Activated CD4-positive, alpha-beta T cell treated with anti-CD3 and anti-CD28 coated beads, Interleukin-2, amount 10 ng/mL, durations not matched to agents 24 days and 14 days (primary cell): ENCODE measurements at regions not wholly inside any gene's neighbourhood (a gene's known extent, or its start where the extent isn't known, plus 50 kb on each side); places are given as distances from the start of the nearest gene placed in this dataset.
"Not testable (repeated sequence)": the region's sequence is repeated elsewhere in the genome, so short reads cannot be mapped to it uniquely, and the experiment has no call there.

ENCODE experiments used
- DNase-seq: peaks from one replicate; pipeline ENCODE4 v3.0.0; 2022
- H3K27ac Mint-ChIP-seq: one replicate; pipeline ENCODE4 v1.8.0; 2022; ENCODE audit warnings: mild to moderate bottlenecking, mixed read lengths
- H3K27me3 Mint-ChIP-seq: one replicate; pipeline ENCODE4 v1.8.0; 2022; ENCODE audit warnings: mixed read lengths
- H3K36me3 Mint-ChIP-seq: one replicate; pipeline ENCODE4 v1.8.0; 2022; ENCODE audit warnings: low read depth, mild to moderate bottlenecking, mixed read lengths
- H3K4me1 Mint-ChIP-seq: one replicate; pipeline ENCODE4 v1.8.0; 2021; ENCODE audit warnings: mixed read lengths
- H3K4me3 Mint-ChIP-seq: one replicate; pipeline ENCODE4 v1.8.0; 2022; ENCODE audit warnings: mild to moderate bottlenecking, moderate library complexity, mixed read lengths
- H3K9me3 Mint-ChIP-seq: one replicate; pipeline ENCODE4 v1.8.0; 2021; ENCODE audit warnings: mixed read lengths
- intact Hi-C: fragments of 100-400 bp; cut with micrococcal nuclease; formaldehyde crosslinking; loops from one replicate; pipeline ENCODE4 v1.15.1; 2023

DNA sequence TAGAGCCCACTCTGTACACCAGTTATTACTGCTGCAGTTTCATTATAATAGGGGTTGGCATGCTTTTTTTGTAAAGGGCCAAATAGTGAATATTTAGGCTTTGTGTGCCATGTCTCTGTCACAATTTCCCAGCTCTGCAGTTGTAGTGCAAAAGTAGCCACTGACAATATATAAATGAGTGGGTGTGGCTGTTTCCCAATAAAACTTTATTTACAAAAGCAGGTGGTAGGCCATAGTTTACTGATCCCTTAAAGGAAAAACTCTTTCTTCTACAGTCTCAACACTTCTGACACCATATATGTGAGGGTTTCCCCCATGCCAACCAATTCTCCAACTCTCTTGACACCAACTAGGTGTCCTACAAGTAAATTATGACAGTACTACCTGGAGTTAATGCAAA, 110.2 kb upstream of the NAP1L1 start:
- H3K36me3 Mint-ChIP-seq = no peaks in the 10 kb centered on the region
- H3K4me3 Mint-ChIP-seq = no peak overlapping the region
- intact Hi-C loops = no loop called here
- H3K4me1 Mint-ChIP-seq = peaks cover 4% of the 10 kb centered on the region
- H3K27ac Mint-ChIP-seq = no peak overlapping the region
- peaks cover 7% of the 10 kb centered on the region for H3K27me3 Mint-ChIP-seq
- DNase-seq = no peak
- peaks cover 27% of the 10 kb centered on the region for H3K9me3 Mint-ChIP-seq

DNA sequence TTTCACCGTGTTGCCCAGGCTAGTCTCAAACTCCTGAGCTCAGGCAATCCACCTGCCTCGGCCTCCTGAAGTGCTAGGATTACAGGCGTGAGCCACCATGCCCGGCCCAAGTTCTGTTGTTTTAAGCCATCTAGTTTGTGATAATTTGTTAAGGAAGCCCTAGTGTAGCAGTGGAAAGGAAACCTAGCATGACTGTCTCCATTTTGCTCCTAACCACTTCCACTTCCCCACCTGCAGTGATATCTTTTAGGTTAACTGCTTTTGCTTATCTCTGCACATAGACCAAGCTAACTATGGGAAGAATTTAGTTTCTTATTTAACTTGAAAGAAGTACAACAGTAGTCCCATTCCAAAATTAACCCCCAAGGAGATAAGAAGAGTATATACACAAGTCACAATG, 109.5 kb upstream of the NAP1L1 start:
- H3K4me1 Mint-ChIP-seq = peaks cover 4% of the 10 kb centered on the region
- no peak overlapping the region for H3K4me3 Mint-ChIP-seq
- intact Hi-C loops = no loop called here
- H3K9me3 Mint-ChIP-seq = peaks cover 24% of the 10 kb centered on the region
- DNase-seq = no peak
- H3K27me3 Mint-ChIP-seq = peaks cover 7% of the 10 kb centered on the region
- no peaks in the 10 kb centered on the region for H3K36me3 Mint-ChIP-seq
- no peak overlapping the region for H3K27ac Mint-ChIP-seq

DNA sequence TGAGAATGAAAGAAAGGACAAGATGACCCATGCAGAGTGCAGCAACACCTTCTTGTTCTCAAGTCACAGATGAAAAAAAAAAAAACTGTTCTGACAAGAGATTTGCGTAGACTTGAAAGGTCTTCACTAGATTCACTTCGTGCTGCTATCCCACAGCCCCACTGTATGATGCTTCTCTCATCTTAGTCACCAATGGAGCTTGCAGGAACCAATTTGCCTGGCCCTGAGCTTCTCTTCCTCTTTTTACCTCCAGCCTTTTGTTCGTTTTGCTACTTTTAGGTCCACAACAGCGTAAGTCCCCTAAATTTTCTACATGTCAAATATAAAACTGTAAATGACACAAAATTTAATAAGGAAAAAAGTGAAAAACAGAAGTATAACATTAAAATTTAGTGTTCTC, 107.9 kb upstream of the NAP1L1 start:
- no peak for DNase-seq
- Mint-ChIP-seq H3K27ac (no peak overlapping the region), H3K9me3 (peaks cover 10% of the 10 kb centered on the region), H3K36me3 (no peaks in the 10 kb centered on the region), H3K27me3 (peaks cover 16% of the 10 kb centered on the region), H3K4me3 (no peak overlapping the region), H3K4me1 (peaks cover 4% of the 10 kb centered on the region)
- intact Hi-C loops = no loop called here

DNA sequence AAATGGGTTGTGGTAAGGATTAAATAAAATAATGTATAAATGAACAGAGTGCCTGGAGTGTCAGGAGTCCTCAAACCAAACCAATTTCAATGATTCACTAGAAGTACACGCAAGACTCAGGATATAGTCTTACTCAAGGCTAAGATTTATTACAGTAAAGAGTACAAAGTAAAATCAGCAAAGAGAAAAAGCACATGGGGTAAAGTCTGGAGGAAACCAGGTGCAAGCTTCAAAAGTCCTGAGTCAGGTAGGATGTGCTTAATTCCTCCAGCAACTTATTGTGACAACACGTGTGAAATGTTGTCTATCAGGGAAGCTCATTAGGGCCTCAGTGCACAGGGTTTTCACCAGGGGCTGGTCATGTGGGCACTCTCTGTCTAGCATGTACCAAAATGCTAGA, 105.8 kb upstream of the NAP1L1 start:
- H3K36me3 Mint-ChIP-seq = no peaks in the 10 kb centered on the region
- no peak for DNase-seq
- no peak overlapping the region for H3K4me3 Mint-ChIP-seq
- H3K27me3 Mint-ChIP-seq = peaks cover 32% of the 10 kb centered on the region
- H3K9me3 Mint-ChIP-seq = peaks cover 7% of the 10 kb centered on the region
- H3K4me1 Mint-ChIP-seq = peaks cover 4% of the 10 kb centered on the region
- intact Hi-C loops = no loop called here
- H3K27ac Mint-ChIP-seq = no peak overlapping the region

DNA sequence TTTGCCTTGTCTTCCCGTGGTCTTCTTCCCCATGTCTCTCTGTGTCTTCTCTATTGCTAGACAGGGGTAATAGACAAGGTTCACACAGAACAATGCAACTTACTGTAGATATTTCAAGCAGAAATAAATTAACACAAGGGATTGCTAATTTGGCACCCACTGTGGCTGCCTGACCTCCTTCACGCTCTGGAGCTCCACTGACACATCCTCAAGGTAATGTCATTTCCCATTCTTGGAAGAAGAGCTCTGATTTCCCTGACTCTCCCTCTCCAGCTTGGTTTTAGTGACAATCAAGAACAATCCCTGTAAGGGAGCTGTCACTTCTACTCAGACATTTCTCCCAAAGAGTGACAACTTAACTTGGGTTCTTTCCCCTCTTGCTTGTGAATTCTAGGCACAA, 105.4 kb upstream of the NAP1L1 start:
- no peak for DNase-seq
- intact Hi-C loops = no loop called here
- Mint-ChIP-seq H3K9me3 (peaks cover 4% of the 10 kb centered on the region), H3K27me3 (peaks cover 34% of the 10 kb centered on the region), H3K36me3 (no peaks in the 10 kb centered on the region), H3K4me3 (no peak overlapping the region), H3K4me1 (peaks cover 4% of the 10 kb centered on the region), H3K27ac (no peak overlapping the region)

DNA sequence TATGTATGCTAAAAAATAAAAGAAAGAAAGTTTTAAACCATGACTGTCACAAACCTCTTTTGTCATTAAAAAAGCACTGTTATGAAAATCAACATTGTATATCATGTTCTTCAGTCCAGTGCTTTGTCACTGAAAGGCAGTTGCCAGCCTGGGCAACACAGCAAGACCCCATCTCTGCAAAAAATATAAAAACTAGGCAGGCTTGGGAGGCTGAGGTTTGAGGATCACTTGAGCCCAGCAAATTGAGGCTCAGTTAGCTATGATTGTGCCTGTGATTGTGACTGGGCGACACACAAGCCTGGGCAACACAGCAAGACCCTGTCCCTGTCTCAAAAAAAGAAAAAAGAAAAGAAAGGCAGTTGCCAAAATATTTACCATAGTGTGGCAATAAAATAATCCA, 102.7 kb upstream of the NAP1L1 start:
- no peaks in the 10 kb centered on the region for H3K36me3 Mint-ChIP-seq
- peaks cover 36% of the 10 kb centered on the region for H3K27me3 Mint-ChIP-seq
- no peak overlapping the region for H3K27ac Mint-ChIP-seq
- H3K9me3 Mint-ChIP-seq = peaks cover 7% of the 10 kb centered on the region
- peaks cover 7% of the 10 kb centered on the region for H3K4me1 Mint-ChIP-seq
- DNase-seq = no peak
- no peak overlapping the region for H3K4me3 Mint-ChIP-seq
- intact Hi-C loops = no loop called here

DNA sequence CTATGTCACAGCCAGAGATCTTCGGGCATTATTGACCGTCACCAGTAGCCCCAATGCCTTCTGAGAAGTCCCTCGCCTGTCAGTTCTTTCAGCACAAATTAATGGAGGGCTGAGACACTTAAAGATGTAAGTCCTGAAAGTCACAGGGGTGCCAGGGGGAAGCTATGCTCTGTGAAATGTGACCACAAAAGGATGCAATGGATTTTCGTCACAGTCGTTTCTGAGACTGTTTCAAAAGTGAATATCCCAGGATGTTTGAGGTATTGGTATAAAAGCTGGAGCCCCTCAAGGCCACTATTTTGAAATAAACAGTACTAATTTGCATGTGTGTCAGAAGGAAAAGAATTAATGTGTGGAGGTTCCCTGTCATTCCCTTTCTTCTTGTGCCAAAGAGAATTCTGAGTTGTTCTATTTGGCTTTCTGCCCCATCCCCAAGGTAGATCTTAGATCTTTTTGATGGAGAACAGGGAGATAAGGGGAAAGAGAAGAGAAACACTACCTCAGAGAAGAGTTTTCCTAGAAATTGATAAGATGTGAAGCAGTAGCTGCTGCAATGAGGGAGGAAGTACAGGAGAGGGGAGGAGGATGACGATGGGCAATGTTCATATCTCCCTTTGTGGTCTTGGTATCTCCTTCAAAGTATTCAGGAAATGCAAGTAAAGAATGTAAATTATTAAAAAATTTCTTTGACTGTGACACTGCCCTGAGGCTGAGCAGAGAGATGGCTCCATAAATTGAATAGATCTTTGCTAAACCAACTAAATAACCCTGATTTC, 101.8 kb upstream of the NAP1L1 start:
- no peak overlapping the region for H3K4me3 Mint-ChIP-seq

DNA sequence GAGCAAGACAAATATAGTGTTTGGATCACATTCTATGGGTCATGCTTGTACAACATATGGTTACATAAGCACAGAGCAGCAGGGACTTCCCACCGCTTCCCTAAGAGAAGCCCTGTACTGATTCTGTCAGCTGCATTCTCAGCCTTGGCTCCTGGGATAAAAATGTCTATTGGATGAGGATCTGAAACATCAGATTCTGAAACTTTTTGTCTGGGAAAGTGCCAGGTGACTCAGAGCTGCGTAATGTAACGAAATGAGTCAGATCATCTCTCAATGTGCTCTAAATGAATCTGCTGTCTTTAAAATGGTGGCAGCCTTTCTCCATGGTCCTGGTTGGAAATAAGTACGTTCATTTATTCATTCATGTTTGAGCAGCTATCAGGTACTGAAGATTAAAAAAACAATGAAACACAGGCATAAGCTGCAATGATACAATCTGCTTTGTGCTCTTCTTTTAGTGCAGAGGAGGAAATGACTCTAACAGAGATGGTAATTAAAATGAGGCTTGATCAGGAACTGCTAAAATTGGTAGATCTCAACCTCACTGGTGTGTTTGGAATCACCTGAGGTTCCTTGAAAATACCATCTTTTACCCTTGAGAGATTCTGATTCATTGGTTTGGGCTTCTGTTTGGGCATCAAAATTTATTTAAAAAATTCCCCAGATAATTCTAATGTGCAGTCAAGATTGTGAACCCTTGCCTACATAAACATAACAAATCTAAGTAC, 99.1 kb upstream of the NAP1L1 start:
- peak overlapping the region; percentile 61 for H3K27ac Mint-ChIP-seq
- intact Hi-C loops = loop anchor here (1.0 kb wide), 2 partner anchors 24 to 99 kb away; partner anchors contain the start of gene NAP1L1
- H3K36me3 Mint-ChIP-seq = no peaks in the 10 kb centered on the region
- H3K9me3 Mint-ChIP-seq = peaks cover 7% of the 10 kb centered on the region
- peak; percentile 62 for DNase-seq
- peaks cover 45% of the 10 kb centered on the region for H3K27me3 Mint-ChIP-seq
- H3K4me1 Mint-ChIP-seq = peaks cover 7% of the 10 kb centered on the region
- H3K4me3 Mint-ChIP-seq = no peak overlapping the region

More for the DNA sequence above, 101.8 kb upstream of the NAP1L1 start:
- intact Hi-C loops = no loop called here
- DNase-seq = no peak
- Mint-ChIP-seq H3K27me3 (peaks cover 40% of the 10 kb centered on the region), H3K27ac (no peak overlapping the region), H3K9me3 (peaks cover 7% of the 10 kb centered on the region), H3K36me3 (no peaks in the 10 kb centered on the region), H3K4me1 (peaks cover 7% of the 10 kb centered on the region)

DNA sequence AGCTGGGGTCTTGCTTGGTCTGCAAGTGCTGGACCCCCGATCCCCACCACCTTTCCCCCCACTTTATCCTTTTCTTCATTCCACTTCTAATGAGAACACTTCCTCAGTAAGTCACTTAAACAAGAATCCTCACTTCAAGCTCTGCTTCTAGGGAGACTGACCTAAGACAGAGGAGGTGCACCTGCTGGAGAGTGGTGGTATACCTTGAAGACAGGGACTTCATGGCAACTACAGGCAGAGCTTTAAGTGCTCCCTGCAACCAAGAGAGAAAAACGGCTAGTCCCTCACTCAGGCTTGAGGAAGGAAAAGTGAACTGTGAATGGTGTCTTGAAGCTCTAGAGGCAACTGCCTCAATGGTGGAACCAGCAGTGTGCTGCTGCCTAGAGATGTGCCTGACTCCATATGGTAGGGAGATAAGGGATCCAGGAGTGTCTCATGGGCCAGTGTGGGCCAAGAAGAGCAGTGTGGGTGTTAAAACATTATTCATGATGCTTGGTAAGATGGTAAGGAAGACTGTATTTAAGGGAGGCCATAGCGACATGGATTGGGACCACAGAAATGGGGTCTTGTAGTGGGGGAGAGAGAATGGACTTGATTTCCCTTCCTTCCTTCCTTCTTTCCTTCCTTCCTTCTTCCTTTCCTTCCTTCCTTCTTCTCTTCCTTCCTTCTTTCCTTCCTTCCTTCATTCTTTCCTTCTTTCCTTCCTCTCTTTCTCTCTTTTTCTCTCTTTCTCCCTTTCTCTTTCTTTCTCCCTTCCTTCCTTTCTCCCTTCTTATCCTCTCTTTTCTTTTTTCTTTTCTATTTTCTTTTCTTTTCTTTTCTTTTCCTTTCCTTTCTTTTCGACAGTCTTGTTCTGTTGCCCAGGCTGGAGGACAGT, 96.2 kb upstream of the NAP1L1 start:
- intact Hi-C loops = no loop called here
- Mint-ChIP-seq H3K4me1 (peaks cover 7% of the 10 kb centered on the region), H3K4me3 (no peak overlapping the region), H3K36me3 (no peaks in the 10 kb centered on the region), H3K27me3 (peaks cover 30% of the 10 kb centered on the region), H3K27ac (no peak overlapping the region), H3K9me3 (peaks cover 7% of the 10 kb centered on the region)
- DNase-seq = no peak

DNA sequence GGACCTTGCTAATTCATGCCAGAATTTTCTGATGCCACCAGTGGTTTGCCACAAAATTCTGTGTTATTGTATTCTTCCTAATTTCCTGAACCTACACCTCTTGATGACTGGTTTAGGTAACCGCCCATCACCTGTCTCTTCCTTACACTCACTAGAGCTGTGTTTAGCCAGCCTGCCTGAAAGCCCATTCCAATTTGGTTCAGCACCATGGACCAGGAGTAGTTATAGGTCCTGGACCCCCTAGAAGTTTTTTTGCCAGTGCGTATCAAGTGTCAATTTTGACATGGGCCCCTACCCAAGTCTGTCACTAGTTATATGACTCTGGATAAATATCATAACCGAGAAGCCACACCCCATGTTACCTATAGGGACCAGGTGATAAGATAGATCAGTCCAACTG, 94.0 kb upstream of the NAP1L1 start:
- H3K9me3 Mint-ChIP-seq = peaks cover 4% of the 10 kb centered on the region
- H3K4me1 Mint-ChIP-seq = peaks cover 2% of the 10 kb centered on the region
- H3K36me3 Mint-ChIP-seq = no peaks in the 10 kb centered on the region
- DNase-seq = no peak
- intact Hi-C loops = no loop called here
- H3K27ac Mint-ChIP-seq = no peak overlapping the region
- no peak overlapping the region for H3K4me3 Mint-ChIP-seq
- peaks cover 29% of the 10 kb centered on the region for H3K27me3 Mint-ChIP-seq

DNA sequence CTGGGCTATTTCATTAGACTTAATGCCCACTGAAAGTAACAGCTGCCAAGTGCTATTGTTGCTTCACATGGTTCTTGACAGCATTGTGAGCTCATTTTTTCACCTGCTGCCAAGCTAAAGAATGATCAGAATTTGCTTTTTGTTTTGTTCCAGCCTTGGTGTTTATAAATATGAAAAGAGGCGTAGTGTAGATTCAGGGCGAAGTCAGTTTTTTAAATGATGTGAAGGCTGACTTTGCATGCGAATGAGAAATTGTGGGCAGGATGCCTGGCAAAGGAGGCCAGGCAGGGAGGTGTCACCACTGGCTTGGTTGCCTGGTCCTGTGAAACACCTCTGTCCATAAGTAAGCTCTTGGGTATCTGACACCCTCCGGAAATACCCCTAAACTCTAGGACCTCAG, 93.3 kb upstream of the NAP1L1 start:
- Mint-ChIP-seq H3K4me1 (no peaks in the 10 kb centered on the region), H3K4me3 (no peak overlapping the region), H3K27me3 (peaks cover 28% of the 10 kb centered on the region), H3K27ac (no peak overlapping the region), H3K36me3 (no peaks in the 10 kb centered on the region), H3K9me3 (peaks cover 4% of the 10 kb centered on the region)
- no peak for DNase-seq
- intact Hi-C loops = no loop called here

DNA sequence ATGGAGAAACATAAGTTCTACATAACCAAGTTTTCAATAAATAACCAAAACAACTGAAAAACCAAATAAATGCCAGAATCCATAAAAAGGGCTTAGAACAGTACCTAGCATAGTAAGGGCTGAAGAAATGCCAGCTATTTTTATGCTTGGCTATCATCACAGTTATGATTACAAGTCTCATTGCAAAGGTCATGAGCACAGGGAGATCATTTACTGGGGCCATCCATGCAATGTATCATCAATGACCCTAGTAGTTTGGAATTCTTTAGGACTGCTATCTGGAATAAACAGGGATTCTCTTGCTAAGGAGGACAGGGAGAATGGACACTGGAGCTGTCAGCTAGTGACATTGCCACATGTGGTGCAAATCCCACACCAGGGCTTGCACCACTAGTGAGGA, 92.5 kb upstream of the NAP1L1 start:
- intact Hi-C loops = no loop called here
- DNase-seq = no peak
- no peak overlapping the region for H3K4me3 Mint-ChIP-seq
- H3K4me1 Mint-ChIP-seq = no peaks in the 10 kb centered on the region
- no peaks in the 10 kb centered on the region for H3K36me3 Mint-ChIP-seq
- no peaks in the 10 kb centered on the region for H3K9me3 Mint-ChIP-seq
- peaks cover 28% of the 10 kb centered on the region for H3K27me3 Mint-ChIP-seq
- H3K27ac Mint-ChIP-seq = no peak overlapping the region

DNA sequence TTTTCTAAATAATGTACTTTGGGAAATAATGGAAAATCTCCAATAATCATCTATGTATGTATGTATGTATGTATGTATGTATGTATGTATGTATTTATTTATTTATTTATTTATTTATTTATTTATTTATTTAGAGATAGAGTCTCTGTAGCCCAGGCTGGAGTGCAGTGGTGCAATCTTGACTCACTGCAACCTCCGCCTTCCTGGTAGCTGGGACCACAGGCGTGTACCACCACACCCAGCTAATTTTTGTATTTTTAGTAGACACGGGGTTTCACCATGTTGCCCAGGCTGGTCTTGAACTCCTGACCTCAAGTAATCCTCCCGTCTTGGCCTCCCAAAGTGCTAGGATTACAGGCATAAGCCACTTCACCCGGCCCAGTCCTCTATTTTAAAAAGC, 91.5 kb upstream of the NAP1L1 start:
- H3K36me3 Mint-ChIP-seq, H3K9me3 Mint-ChIP-seq, H3K27ac Mint-ChIP-seq, H3K4me1 Mint-ChIP-seq, H3K4me3 Mint-ChIP-seq, DNase-seq, intact Hi-C loops: not testable (repeated sequence)
- peaks cover 28% of the 10 kb centered on the region for H3K27me3 Mint-ChIP-seq

DNA sequence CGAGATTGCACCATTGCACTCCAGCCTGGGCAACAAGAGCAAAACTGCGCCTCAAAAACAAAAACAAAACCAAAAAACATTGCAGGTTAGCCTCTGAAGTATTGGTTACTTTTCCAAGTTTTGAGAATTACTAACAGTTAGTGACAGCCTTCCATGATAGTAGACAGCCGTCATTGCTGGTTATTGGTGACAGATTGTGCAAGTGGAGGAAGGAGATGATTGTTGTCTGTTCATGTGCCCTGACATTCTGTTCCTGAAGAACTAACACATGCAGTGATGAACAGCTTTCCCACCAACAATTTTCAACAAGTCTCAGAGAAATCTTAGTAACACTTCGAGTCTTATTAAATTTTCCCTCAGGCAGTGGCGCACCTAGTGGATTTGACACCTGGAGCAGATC, 89.3 kb upstream of the NAP1L1 start:
- H3K4me1 Mint-ChIP-seq = no peaks in the 10 kb centered on the region
- DNase-seq = no peak
- H3K36me3 Mint-ChIP-seq = no peaks in the 10 kb centered on the region
- H3K27me3 Mint-ChIP-seq = peaks cover 37% of the 10 kb centered on the region
- intact Hi-C loops = no loop called here
- no peak overlapping the region for H3K4me3 Mint-ChIP-seq
- H3K9me3 Mint-ChIP-seq = no peaks in the 10 kb centered on the region
- H3K27ac Mint-ChIP-seq = no peak overlapping the region
